ENCODE measurements at regions not wholly inside any gene's neighbourhood (a gene's known extent, or its start where the extent isn't known, plus 50 kb on each side); places are given as distances from the start of the nearest gene placed in this dataset.
"Not testable (repeated sequence)": the region's sequence is repeated elsewhere in the genome, so short reads cannot be mapped to it uniquely, and the experiment has no call there.

DNA sequence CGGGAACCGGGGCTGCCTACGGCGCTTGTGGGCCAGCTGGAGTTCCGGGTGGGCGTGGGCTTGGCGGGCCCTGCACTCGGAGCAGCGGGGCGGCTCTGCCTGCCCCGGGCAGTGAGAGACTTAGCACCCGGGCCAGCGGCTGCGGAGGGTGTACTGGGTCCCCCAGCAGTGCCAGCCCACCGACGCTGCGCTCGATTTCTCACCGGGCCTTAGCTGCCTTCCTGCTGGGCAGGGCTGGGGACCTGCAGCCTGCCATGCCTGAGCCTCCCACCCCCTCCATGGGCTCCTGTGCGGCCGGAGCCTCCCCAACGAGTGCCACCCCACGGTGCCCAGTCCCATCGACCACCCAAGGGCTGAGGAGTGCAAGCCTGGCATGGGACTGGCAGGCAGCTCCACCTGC, 72.8 kb upstream of the SSBP2 start:
- not testable (repeated sequence) for DNase-seq

DNA sequence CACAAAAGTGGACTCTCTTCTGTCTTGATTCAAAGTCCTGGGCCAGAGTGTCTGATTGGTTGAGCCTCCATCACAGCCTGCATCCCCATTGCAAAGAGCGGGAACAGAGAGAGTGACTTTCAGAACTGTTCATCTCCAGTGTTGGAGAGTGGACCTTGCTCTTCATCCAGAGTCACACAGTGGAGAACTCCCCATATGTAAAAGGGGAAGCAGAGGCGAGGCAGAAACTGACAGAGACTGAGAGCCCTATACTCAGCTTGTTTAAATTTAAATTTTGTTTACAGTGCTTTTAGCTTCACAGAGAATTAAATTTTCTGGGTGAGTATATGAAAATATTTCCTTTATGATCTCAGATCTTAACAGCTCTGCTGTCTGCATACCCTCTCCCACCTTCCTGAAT, 70.0 kb upstream of the SSBP2 start:
- DNase-seq, result no peak

DNA sequence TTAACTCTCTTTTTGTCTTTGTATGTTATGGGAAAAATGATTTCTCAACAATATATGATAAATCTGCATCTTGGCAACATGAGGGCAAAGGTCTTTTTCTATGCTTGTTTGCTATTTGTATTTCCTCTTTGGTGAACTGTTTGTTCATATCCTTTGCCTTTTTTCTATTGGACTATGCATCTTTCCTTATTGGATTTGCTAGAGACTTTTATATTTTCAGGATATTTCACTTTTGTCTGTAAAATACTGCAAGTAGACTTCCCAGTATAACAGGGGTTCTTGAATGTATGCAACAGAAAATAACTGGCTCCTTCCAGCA, 69.4 kb upstream of the SSBP2 start:
- DNase-seq, result no peak

DNA sequence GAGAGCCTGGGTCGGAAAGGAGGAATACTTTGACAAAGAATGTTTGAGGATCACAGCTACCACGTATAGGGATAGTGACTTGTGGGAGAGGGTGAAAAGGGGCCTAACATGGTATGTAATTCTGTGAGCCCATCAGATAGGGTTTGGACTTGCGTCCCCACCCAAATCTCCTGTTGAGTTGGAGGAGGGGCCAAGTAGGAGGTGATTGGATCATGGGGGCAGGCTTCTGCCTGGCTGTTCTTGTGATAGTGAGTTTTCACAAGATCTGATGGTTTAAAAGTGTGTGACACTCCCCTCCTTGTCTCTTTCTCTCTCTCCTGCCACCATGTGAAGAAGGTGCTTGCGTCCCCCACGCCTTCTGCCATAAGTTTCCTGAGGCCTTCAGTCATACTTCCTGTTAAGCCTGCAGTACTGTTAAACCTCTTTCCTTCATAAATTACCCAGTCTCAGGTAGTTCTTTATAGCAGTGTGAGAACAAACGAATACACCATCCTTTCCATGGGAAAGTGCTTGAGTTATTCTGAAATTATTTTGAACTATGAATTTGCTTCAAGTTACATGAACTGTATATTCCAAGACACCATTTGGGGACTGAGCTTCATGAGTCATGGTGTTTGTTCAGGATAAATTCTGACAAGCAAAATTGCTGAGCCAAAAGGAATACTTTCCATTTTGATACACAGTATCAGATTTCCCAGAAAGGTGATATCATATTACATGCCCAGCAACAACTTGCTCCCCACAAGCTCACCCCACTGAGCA, 68.8 kb upstream of the SSBP2 start:
- DNase-seq, result no peak

DNA sequence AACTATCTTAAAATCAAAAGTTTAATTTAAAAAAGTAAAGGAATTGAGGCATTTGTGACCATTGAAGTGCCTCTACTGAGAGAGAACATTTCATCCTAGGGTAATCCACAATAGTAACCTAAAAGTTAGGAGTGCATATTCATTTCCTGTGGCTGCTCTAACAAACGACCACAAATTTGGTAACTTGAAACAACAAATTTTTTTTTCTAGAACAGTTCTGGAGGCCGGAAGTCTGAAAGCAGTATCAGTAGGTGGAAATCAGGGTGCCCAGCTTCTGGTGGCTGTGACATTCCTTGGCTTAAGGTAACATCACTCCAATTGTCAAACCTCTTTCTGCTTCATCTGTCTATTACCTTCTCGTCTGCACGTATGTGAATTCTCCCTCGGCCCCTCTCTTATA, 67.1 kb upstream of the SSBP2 start:
- peak in 3 of 6 experiments; percentile 32 to 51 (median 38) for DNase-seq

DNA sequence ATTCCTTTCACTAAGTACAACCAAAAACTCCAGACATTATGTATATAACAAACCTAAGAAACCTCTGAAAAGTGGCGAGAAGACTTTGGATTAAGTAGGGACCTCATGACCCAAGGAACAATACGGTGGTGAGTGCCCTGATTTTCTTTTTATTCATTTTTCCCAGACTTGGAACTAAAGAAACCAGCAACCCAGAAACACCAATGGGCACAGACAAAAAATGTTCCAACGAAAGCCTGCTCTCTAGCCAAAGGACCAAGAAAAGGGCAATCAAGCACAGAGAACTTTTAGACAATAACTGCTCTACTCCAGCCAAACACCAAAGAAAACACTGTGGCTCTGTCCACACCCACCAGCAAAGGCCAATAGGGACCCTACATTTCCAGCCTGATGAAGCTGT, 66.2 kb upstream of the SSBP2 start:
- DNase-seq, result no peak

DNA sequence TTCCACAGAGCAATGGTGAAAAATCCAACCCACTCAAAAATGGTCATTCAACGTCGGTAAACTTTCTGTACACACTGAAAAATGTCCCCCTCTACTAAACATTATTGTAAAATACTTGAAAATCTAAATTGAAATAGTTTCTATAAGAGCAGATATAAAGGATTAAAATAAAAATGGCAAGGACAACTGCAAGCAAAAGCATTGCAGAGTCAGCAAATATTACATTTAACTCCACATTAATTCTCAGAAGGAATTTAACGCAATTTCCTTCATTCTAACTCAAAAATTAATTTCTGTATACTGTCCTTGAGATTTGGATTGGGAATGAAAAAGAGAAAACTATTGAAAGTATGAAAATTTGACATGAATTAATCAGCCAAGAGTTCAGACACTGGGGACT, 64.4 kb upstream of the SSBP2 start:
- no peak for DNase-seq

DNA sequence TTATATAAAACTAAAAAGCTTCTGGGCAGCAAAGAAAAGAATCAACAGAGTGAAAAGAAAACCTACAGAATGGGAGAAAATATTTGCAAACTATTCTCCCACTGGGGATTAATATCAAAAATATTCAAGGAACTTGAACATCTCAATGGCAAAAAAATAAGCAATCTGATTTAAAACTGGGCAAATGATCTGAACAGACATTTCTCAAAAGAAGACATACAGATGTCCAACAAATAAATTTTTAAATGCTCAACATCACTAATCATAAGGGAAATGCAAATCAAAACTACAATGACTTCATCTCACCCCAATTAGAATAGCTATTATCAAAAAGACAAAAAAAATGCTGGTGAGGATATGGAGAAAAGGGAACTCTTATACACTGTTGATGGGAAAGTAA, 57.2 kb upstream of the SSBP2 start:
- no peak for DNase-seq

DNA sequence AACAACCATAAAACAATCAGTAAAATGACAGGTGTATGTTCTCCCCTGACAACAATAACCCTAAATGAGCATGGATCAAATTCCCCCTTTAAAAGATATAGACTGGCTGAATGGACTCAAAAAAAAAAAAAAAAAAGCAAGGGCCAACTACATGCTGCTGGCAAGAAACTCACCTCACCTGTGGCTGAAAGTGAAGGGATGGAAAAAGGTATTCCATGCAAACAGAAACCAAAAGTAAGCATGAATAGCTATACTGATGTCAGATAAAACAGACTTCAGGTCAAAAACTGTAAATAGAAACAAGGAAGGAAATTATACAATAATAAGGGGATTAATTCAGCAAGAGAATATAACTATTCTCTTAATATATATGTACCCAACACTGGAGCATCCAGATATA, 54.2 kb upstream of the SSBP2 start:
- no peak for DNase-seq

DNA sequence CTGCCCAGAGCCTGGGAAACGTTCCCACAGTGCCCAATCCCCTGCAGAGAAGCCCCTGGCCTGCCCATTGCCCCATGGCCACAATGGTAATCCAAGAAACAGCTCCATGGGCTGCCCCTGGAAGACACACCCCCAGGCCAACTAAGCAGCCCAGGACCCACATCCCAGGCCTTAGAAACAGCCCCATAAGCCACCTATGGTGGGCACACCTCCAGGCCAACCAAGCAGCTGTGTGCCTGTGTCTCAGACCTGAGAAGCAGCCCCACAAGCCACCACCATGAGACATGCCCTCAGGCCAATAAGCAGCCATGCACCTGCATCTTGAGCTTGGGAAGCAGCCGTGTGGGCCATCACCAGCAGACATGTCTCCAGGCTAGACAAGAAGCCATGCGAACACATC, 52.9 kb upstream of the SSBP2 start:
- no peak for DNase-seq

DNA sequence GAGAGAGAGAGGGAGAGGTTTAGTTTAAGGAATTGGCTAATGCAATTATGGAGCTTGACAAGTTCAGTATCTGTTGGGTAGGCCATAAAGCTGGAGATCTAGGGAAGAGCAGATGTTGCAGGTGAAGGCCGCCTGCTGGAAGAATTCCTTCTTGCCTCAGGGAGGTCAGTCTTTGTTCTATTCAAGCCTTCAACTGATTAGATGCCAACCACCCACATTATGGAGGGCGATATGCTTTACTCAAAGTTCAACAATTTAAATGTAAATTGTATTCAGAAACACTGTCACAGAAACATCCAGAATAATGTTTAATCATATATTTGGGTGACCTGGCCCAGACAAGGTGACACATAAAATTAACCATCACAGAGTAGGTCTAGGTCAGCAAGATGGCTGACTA, 51.7 kb upstream of the SSBP2 start:
- no peak for DNase-seq

DNA sequence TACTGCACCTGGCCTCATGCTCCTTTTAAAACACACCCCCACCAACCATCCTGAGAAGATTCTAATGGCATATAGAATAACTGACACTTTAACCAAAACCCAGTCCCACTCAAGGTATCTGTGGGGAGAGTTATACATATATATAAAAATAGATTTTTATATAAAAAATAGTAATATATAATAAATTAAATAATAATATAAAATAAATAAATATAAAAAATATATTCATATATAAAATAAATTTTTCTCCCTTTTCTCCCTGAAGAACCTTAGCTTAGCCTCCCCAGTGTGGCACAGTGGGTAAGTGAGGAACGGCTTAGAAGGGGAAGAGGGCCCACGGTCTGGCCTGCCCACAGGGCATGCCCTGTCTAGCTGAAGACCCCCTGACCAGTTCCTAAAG, 51.1 kb upstream of the SSBP2 start:
- no peak for DNase-seq

DNA sequence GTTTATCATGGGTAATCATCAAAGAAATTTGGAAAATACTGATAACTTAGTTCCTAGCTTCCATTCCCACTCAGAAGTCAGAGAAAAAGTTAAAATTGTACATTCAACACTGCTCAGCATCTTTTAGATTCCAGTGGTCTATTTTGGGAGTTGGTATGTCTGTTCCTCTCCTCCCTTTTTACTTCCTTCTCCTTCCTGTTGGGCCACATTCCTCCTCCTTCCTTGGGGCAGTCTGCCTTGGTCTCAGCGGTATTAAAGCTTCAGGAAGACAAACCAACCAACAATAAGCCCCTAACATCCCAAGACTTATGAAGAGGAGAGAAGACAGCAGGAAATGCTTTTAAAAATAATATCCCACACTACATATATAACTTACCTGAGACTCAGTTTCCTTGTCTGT, 49.9 kb upstream of the SSBP2 start:
- no peak for DNase-seq
